H9 (cell line): ENCODE measurements at regions not wholly inside any gene's neighbourhood (a gene's known extent, or its start where the extent isn't known, plus 50 kb on each side); places are given as distances from the start of the nearest gene placed in this dataset.

ENCODE experiments used
- DNase-seq: peaks from one replicate; pipeline ENCODE4 v3.0.0-alpha.2; 2017
- H2AFZ ChIP-seq: one replicate; pipeline ENCODE4 v1.6.1; 2013; ENCODE audit warnings: mild to moderate bottlenecking, low read length, control low read depth, moderate library complexity
- H2AK5ac ChIP-seq: 2 replicates; pipeline ENCODE4 v1.6.1; 2013; ENCODE audit warnings: low read length, control low read depth, mixed read lengths; ENCODE audit not compliant: insufficient read length
- H2BK120ac ChIP-seq: one replicate; pipeline ENCODE4 v1.6.1; 2013; ENCODE audit warnings: low read depth, mild to moderate bottlenecking, low read length, control low read depth, inconsistent platforms; ENCODE audit not compliant: poor library complexity, severe bottlenecking
- H2BK12ac ChIP-seq: 2 replicates; pipeline ENCODE4 v1.6.1; 2013; ENCODE audit warnings: low read length, control low read depth, mixed read lengths, low read depth; ENCODE audit not compliant: insufficient read length
- H2BK15ac ChIP-seq: 2 replicates; pipeline ENCODE4 v1.6.1; 2013; ENCODE audit warnings: low read depth, low read length, control low read depth
- H2BK20ac ChIP-seq: one replicate; pipeline ENCODE4 v1.6.1; 2013; ENCODE audit warnings: low read depth, mild to moderate bottlenecking, low read length, control low read depth, inconsistent platforms; ENCODE audit not compliant: poor library complexity, severe bottlenecking
- H2BK5ac ChIP-seq: 2 replicates; pipeline ENCODE4 v1.6.1; 2013; ENCODE audit warnings: low read length, control low read depth, mixed read lengths; ENCODE audit not compliant: insufficient read length
- H3K14ac ChIP-seq: 2 replicates; pipeline ENCODE4 v1.6.1; 2013; ENCODE audit warnings: low read length, control low read depth; ENCODE audit not compliant: insufficient read depth
- H3K18ac ChIP-seq: 2 replicates; pipeline ENCODE4 v1.6.1; 2013; ENCODE audit warnings: low read depth, mild to moderate bottlenecking, mixed read lengths, low read length, control low read depth; ENCODE audit not compliant: insufficient read length
- H3K23ac ChIP-seq: 2 replicates; pipeline ENCODE4 v1.6.1; 2013; ENCODE audit warnings: low read length, control low read depth, mixed read lengths, low read depth; ENCODE audit not compliant: insufficient read length
- H3K23me2 ChIP-seq: 2 replicates; pipeline ENCODE4 v1.6.1; 2013; ENCODE audit warnings: low read depth, mild to moderate bottlenecking, mixed read lengths, low read length, control low read depth; ENCODE audit not compliant: insufficient read length, poor library complexity, severe bottlenecking
- H3K27ac ChIP-seq: 2 replicates; pipeline ENCODE4 v1.5.1; 2013; ENCODE audit warnings: low read length, control low read depth, mixed read lengths, low read depth; ENCODE audit not compliant: insufficient read length
- H3K27me3 ChIP-seq: 2 replicates; pipeline ENCODE4 v1.6.1; 2013; ENCODE audit warnings: low read length, control low read depth, inconsistent platforms; ENCODE audit not compliant: insufficient read depth
- H3K4ac ChIP-seq: 2 replicates; pipeline ENCODE4 v1.6.1; 2013; ENCODE audit warnings: low read depth, mild to moderate bottlenecking, control low read depth, inconsistent platforms, low read length, moderate library complexity
- H3K4me1 ChIP-seq: 2 replicates; pipeline ENCODE4 v1.6.1; 2013; ENCODE audit warnings: low read length, control low read depth, inconsistent platforms; ENCODE audit not compliant: insufficient read depth
- H3K4me2 ChIP-seq: 2 replicates; pipeline ENCODE4 v1.6.1; 2013; ENCODE audit warnings: low read length, control low read depth, mixed read lengths; ENCODE audit not compliant: insufficient read length, insufficient read depth
- H3K56ac ChIP-seq: 2 replicates; pipeline ENCODE4 v1.6.1; 2013; ENCODE audit warnings: low read depth, mild to moderate bottlenecking, mixed read lengths, low read length, control low read depth; ENCODE audit not compliant: insufficient read length
- H3K79me1 ChIP-seq: 2 replicates; pipeline ENCODE4 v1.6.1; 2013; ENCODE audit warnings: low read depth, mild to moderate bottlenecking, moderate library complexity, low read length, control low read depth, inconsistent platforms; ENCODE audit not compliant: insufficient read depth, poor library complexity, severe bottlenecking
- H3K79me2 ChIP-seq: 2 replicates; pipeline ENCODE4 v1.6.1; 2013; ENCODE audit warnings: low read length, control low read depth, inconsistent platforms; ENCODE audit not compliant: insufficient read depth
- H3K9ac ChIP-seq: 2 replicates; pipeline ENCODE4 v1.6.1; 2013; ENCODE audit warnings: low read length, control low read depth, mixed read lengths; ENCODE audit not compliant: insufficient read length; ENCODE audit errors: extremely low read depth
- H3K9me3 ChIP-seq: one replicate; pipeline ENCODE4 v1.6.1; 2013; ENCODE audit warnings: low read depth, low read length, inconsistent platforms; ENCODE audit not compliant: control insufficient read depth
- H3T11ph ChIP-seq: one replicate; pipeline ENCODE4 v1.6.1; 2013; ENCODE audit warnings: mild to moderate bottlenecking, low read length, control low read depth, inconsistent platforms
- H4K20me1 ChIP-seq: one replicate; pipeline ENCODE4 v1.6.1; 2013; ENCODE audit not compliant: control insufficient read depth, insufficient read length, insufficient read depth
- H4K5ac ChIP-seq: 2 replicates; pipeline ENCODE4 v1.6.1; 2013; ENCODE audit warnings: low read depth, mild to moderate bottlenecking, mixed read lengths, low read length, control low read depth; ENCODE audit not compliant: insufficient read length
- H4K8ac ChIP-seq: replicated peaks from 2 replicates; pipeline ENCODE4 v1.6.1; 2013; ENCODE audit warnings: low read length, control low read depth, mixed read lengths, low read depth; ENCODE audit not compliant: insufficient read length
- H4K91ac ChIP-seq: 2 replicates; pipeline ENCODE4 v1.6.1; 2013; ENCODE audit warnings: low read depth, mild to moderate bottlenecking, moderate library complexity, mixed read lengths, low read length, control low read depth; ENCODE audit not compliant: insufficient read length
- H3K27ac Mint-ChIP-seq, 3 experiments: 2 replicates in 2 of 3; 3 replicates in 1 of 3; pipeline ENCODE4 v1.8.0; 2020 to 2021; ENCODE audit warnings: mixed read lengths in 3 of 3, mild to moderate bottlenecking in 1 of 3, moderate library complexity in 1 of 3
- H3K27me3 Mint-ChIP-seq: 2 replicates; pipeline ENCODE4 v1.8.0; 2021; ENCODE audit warnings: low read depth, mild to moderate bottlenecking, moderate library complexity, mixed read lengths
- H3K36me3 Mint-ChIP-seq, 3 experiments: 2 replicates in 2 of 3; 3 replicates in 1 of 3; pipeline ENCODE4 v1.8.0; 2020 to 2021; ENCODE audit warnings: low read depth in 3 of 3, mixed read lengths in 3 of 3; ENCODE audit not compliant: insufficient read depth in 1 of 3
- H3K4me1 Mint-ChIP-seq, 2 experiments: 2 replicates each; pipeline ENCODE4 v1.8.0; 2020; ENCODE audit warnings: mixed read lengths in 2 of 2
- H3K4me3 Mint-ChIP-seq, 2 experiments: 2 replicates in 1 of 2; 3 replicates in 1 of 2; pipeline ENCODE4 v1.8.0; 2020 to 2021; ENCODE audit warnings: mild to moderate bottlenecking in 2 of 2, mixed read lengths in 2 of 2, moderate library complexity in 1 of 2
- H3K9me3 Mint-ChIP-seq, 2 experiments: 2 replicates in 1 of 2; 3 replicates in 1 of 2; pipeline ENCODE4 v1.8.0; 2020; ENCODE audit warnings: mild to moderate bottlenecking in 2 of 2, mixed read lengths in 2 of 2, moderate library complexity in 1 of 2
- WGBS: extraction: QIAGEN DNeasy Blood & Tissue Kit; methylation state at CpG from one replicate; pipeline ENCODE4 v1.1.7; 2013; ENCODE audit warnings: missing lambda C conversion rate, low lambda C conversion rate, mixed read lengths; ENCODE audit not compliant: insufficient read length; ENCODE audit errors: extremely low coverage; 5-methylcytosine and 5-hydroxymethylcytosine counted together
- TF ChIP-seq, protein P1 (sequence below): fragments of 200-600 bp; sonication (generic); conservative IDR thresholded peaks from 3 replicates; pipeline ENCODE4 v1.8.0; 2021; ENCODE audit warnings: antibody characterized with exemption, mild to moderate bottlenecking

DNA sequence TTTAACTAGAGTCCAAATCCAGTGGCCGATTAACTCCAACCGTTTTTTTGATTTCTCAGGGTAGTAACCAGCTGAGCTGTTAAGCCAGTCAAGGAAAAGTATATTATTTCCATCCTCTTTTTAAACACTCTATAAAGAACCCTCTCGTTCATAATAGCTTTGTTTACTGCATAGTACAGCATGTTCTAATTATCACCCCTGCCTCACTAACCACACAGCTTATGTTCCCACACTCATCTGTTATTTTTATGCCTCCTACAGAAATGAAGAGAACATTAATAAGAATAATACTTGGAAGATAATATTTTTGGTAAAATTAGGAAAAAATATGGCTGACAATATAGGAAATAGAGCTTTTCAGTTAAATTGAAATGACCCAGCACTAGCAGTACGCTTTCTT lies 2132.8 kb upstream of the CELF4 start:
- Mint-ChIP-seq H3K9me3 (no peaks in the 10 kb centered on the region), H3K4me3 (no peak overlapping the region), H3K27ac (no peak overlapping the region), H3K27me3 (no peaks in the 10 kb centered on the region), H3K36me3 (peaks cover 1 to 9% (median 7%) of the 10 kb centered on the region in 3 experiments; a peak in 5 of 7 replicates), H3K4me1 (peaks cover 22 to 31% of the 10 kb centered on the region in 2 experiments)
- H2BK15ac ChIP-seq: no peak overlapping the region
- H3K56ac ChIP-seq: no peak overlapping the region
- H3K9ac ChIP-seq: no peak overlapping the region
- H3K27me3 ChIP-seq: no peaks in the 10 kb centered on the region
- TF ChIP-seq, protein P1, sequence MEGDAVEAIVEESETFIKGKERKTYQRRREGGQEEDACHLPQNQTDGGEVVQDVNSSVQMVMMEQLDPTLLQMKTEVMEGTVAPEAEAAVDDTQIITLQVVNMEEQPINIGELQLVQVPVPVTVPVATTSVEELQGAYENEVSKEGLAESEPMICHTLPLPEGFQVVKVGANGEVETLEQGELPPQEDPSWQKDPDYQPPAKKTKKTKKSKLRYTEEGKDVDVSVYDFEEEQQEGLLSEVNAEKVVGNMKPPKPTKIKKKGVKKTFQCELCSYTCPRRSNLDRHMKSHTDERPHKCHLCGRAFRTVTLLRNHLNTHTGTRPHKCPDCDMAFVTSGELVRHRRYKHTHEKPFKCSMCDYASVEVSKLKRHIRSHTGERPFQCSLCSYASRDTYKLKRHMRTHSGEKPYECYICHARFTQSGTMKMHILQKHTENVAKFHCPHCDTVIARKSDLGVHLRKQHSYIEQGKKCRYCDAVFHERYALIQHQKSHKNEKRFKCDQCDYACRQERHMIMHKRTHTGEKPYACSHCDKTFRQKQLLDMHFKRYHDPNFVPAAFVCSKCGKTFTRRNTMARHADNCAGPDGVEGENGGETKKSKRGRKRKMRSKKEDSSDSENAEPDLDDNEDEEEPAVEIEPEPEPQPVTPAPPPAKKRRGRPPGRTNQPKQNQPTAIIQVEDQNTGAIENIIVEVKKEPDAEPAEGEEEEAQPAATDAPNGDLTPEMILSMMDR: no peak
- H4K8ac ChIP-seq: no peak overlapping the region
- H2BK20ac ChIP-seq: no peak overlapping the region
- H3K9me3 ChIP-seq: no peaks in the 10 kb centered on the region
- no peak overlapping the region for H2BK120ac ChIP-seq
- peaks cover 3% of the 10 kb centered on the region; the same call in 1 of the 2 replicates for H3K4me1 ChIP-seq
- DNase-seq: no peak
- H2AFZ ChIP-seq: no peak overlapping the region
- H3K79me1 ChIP-seq: no peaks in the 10 kb centered on the region
- no peak overlapping the region for H3T11ph ChIP-seq
- H3K4ac ChIP-seq: no peak overlapping the region
- H3K18ac ChIP-seq: no peak overlapping the region
- no peak overlapping the region for H3K27ac ChIP-seq
- H4K20me1 ChIP-seq: no peaks in the 10 kb centered on the region
- no peak overlapping the region for H3K14ac ChIP-seq
- no peaks in the 10 kb centered on the region for H3K23me2 ChIP-seq
- H4K91ac ChIP-seq: no peak overlapping the region
- no CpG with 5 or more reads among the region's 4 CpGs for WGBS
- H2AK5ac ChIP-seq: no peak overlapping the region
- H3K4me2 ChIP-seq: no peak overlapping the region
- no peak overlapping the region for H3K23ac ChIP-seq
- no peaks in the 10 kb centered on the region for H3K79me2 ChIP-seq
- H4K5ac ChIP-seq: no peak overlapping the region
- no peak overlapping the region for H2BK5ac ChIP-seq
- no peak overlapping the region for H2BK12ac ChIP-seq
